Left ventricle myocardium inferior (tissue), 1 donor: ENCODE measurements at regions not wholly inside any gene's neighbourhood (a gene's known extent, or its start where the extent isn't known, plus 50 kb on each side); places are given as distances from the start of the nearest gene placed in this dataset.

Experiments
- DNase-seq: peaks from one replicate; pipeline ENCODE4 v3.0.0-alpha.2; 2020
- H3K27ac ChIP-seq: fragments of 200-600 bp; replicated peaks from 2 replicates; pipeline ENCODE4 v1.8.0; 2021
- H3K27me3 ChIP-seq: fragments of 200-600 bp; 2 replicates; pipeline ENCODE4 v1.8.0; 2021; ENCODE audit warnings: low read depth
- H3K36me3 ChIP-seq: fragments of 200-600 bp; 2 replicates; pipeline ENCODE4 v1.8.0; 2021
- H3K4me1 ChIP-seq: fragments of 200-600 bp; 2 replicates; pipeline ENCODE4 v1.8.0; 2021
- H3K4me3 ChIP-seq: fragments of 200-600 bp; 2 replicates; pipeline ENCODE4 v1.8.0; 2021; ENCODE audit warnings: mild to moderate bottlenecking, moderate library complexity
- H3K9me3 ChIP-seq: fragments of 200-600 bp; replicated peaks from 2 replicates; pipeline ENCODE4 v1.8.0; 2021
- CTCF ChIP-seq: fragments of 200-600 bp; IDR thresholded peaks from 2 replicates; pipeline ENCODE4 v1.8.0; 2021; ENCODE audit warnings: antibody characterized with exemption, mild to moderate bottlenecking, borderline replicate concordance
- intact Hi-C: fragments of 100-400 bp; cut with micrococcal nuclease; formaldehyde crosslinking; loops from one replicate; pipeline ENCODE4 v1.11.0; 2022
- donor health status: DM: no; HTN: yes; CAD: no; lungs with severe emphysema.

GRCh38 chr4:180394730-180395129 is 1848.5 kb upstream of the TENM3 start:
- TF ChIP-seq CTCF, result no peak
- H3K27me3 ChIP-seq, result no peaks in the 10 kb centered on the region
- H3K4me3 ChIP-seq, result no peak overlapping the region
- no peaks in the 10 kb centered on the region for H3K4me1 ChIP-seq
- intact Hi-C loops, result no loop called here
- peaks cover 11% of the 10 kb centered on the region for H3K9me3 ChIP-seq
- H3K27ac ChIP-seq, result no peak overlapping the region
- DNase-seq, result no peak
- no peaks in the 10 kb centered on the region for H3K36me3 ChIP-seq

GRCh38 chr4:180398564-180398963 is 1844.6 kb upstream of the TENM3 start:
- TF ChIP-seq CTCF, result no peak
- Histone ChIP-seq H3K4me3 (no peak overlapping the region), H3K27ac (no peak overlapping the region), H3K36me3 (no peaks in the 10 kb centered on the region), H3K9me3 (no peaks in the 10 kb centered on the region), H3K27me3 (no peaks in the 10 kb centered on the region), H3K4me1 (no peaks in the 10 kb centered on the region)
- DNase-seq, result no peak
- intact Hi-C loops, result no loop called here

- no peak for DNase-seq
These were observed 1835.8 kb upstream of the TENM3 start for GRCh38 chr4:180407275-180407885.

GRCh38 chr4:180418819-180419531 is 1824.2 kb upstream of the TENM3 start:
- Histone ChIP-seq H3K9me3 (no peaks in the 10 kb centered on the region), H3K27ac (no peak overlapping the region), H3K36me3 (no peaks in the 10 kb centered on the region), H3K27me3 (no peaks in the 10 kb centered on the region), H3K4me1 (no peaks in the 10 kb centered on the region), H3K4me3 (no peak overlapping the region)
- intact Hi-C loops, result no loop called here
- TF ChIP-seq CTCF, result no peak
- no peak for DNase-seq

More at GRCh38 chr4:180407275-180407885, 1835.8 kb upstream of the TENM3 start:
- Histone ChIP-seq H3K27me3 (no peaks in the 10 kb centered on the region), H3K4me3 (no peak overlapping the region), H3K4me1 (no peaks in the 10 kb centered on the region), H3K27ac (no peak overlapping the region), H3K9me3 (peaks cover 5% of the 10 kb centered on the region), H3K36me3 (no peaks in the 10 kb centered on the region)
- intact Hi-C loops, result no loop called here
- no peak for TF ChIP-seq CTCF

GRCh38 chr4:180422989-180423711 is 1820.1 kb upstream of the TENM3 start:
- Histone ChIP-seq H3K36me3 (no peaks in the 10 kb centered on the region), H3K27me3 (no peaks in the 10 kb centered on the region), H3K27ac (no peak overlapping the region), H3K9me3 (no peaks in the 10 kb centered on the region), H3K4me1 (no peaks in the 10 kb centered on the region), H3K4me3 (no peak overlapping the region)
- intact Hi-C loops, result no loop called here
- TF ChIP-seq CTCF, result no peak
- DNase-seq, result no peak
